Left renal cortex interstitium (tissue), 4 donors: ENCODE measurements at regions not wholly inside any gene's neighbourhood (a gene's known extent, or its start where the extent isn't known, plus 50 kb on each side); places are given as distances from the start of the nearest gene placed in this dataset.

Experiments
- DNase-seq, 4 donors: peaks; one replicate each; pipeline ENCODE4 v3.0.0-alpha.2; 2013; ENCODE audit warnings: low read depth in 4 of 4, low spot score in 2 of 4, missing footprints in 1 of 4

DNA sequence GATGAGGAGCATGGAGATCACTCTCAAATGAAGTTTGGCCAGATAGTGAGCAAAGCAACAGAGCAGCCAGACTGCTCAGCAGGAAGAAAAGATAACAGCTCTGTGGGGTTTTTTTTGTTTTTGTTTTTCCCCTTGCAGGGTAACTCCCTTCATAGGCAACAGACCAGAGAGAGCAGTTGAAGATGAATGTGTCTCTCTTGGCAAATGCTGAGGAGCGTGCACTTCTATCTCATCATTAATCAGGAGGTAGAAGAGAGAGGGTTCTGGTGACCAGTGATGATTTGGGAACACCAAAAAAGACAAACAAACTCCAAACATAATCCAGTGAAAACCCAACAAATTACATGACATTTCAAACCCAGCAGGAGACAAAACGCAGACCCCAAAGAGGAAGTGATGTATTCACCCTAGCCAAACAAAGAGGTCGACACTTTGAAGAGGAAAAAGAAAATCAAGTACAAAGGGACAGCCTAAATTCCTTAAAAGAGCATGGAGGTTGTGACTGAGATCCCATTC, 66.2 kb upstream of the RREB1 start:
- DNase-seq, result no peak

DNA sequence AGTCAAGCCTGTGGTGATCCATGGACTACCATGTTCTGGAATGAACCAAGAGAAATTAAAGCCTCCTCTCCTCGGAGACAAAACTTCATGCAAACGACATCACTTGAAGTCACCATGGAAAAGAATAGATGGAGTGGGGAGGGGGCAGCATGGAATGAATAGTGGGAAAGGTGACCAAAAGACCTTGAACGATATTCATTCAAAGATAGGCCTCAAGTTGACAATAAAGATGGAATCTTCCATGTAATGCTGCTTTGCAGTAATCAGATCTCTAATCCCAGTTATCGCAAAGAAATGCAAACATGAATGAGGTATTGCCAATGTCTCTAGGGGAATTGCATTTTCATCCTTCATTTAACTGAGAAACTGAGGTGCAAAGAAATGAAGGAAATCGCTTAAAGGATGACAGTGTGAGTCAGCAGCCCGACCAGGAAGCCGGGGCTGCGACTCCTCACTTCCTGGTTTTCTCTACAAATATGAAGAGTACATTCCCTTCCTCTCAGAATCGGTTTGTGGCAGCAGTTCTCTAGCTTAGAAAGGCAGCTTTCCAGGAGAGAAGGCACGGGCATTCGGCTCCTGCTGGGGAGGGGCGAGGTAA, 65.6 kb upstream of the RREB1 start:
- no peak for DNase-seq

DNA sequence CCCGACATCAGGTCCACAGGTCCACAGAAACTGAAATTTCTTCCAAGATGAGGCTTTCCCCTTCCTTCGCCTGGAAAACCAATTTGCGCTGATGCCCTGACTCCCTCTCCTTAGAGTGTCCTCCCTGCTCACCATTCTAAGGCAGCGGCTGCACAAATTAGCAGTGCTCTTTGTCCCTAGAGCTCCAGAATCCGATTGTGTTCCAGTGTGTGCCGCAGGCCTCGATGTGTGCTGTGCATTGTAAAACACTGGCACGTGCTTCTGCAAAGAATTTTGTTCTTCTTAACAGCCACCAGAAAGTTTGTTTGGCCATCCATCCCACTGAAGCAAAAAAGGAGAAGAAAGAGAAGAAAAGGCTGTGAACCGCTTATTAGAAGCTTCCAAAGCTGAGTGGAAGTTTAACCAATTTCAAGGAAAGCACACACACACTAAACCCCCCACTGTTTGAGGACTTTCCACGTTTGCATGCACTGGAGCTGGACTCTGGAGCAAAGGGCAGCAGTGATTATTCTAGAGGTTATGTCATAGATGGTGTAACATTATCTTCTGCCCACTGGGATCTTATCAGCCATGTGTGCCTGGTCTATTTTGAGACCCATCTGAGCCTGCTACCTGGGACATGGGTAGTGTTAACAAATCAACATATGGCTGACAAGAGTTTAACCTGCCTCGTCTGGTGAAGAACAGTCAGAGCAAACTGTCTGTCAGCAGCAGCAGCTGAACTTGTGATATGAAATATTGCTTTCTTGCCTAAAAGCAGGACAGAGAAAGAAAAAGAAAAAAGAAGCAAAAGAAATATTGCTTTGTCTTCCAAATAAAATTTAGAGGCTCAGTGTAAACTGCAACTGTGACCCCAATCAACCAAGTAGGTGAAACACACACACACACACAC, 64.9 kb upstream of the RREB1 start:
- no peak for DNase-seq

DNA sequence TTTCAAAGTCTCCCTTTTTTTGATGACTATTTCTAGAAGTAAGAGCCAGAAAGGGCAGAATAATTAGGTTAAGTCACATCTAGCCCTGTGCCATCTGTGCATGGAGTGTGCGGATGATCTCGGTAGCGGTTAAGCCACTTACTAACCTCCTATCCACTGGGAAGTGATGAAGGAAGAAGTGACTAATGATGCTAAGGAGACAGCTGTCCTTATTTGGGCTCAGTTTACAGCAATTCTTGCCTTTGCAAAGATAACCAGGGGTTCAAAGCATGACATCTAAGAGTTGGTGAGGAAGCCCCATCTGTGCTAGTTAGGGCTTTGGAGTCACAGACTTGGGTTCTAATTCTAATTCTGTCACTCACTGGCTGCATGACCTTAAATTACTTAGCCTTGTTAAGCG, 62.4 kb upstream of the RREB1 start:
- no peak for DNase-seq

DNA sequence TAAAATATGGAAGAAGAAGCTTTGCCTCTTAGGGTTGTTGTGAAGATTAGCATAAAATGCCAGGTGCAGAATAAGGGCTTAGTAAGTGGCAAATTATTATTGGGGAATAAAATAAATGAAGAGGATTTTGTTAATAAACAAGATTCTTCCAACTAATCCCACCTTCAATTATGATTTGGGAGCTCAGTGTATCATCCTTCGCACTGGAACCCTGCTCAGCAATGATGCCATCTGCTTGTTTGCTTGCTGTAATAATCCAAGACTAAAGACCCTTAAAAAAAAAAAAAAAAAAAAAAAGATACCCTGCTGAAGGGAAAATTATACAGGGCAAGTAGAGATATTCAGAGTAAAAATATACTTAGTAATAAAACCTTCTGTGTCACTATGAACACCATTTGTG, 62.0 kb upstream of the RREB1 start:
- no peak for DNase-seq

DNA sequence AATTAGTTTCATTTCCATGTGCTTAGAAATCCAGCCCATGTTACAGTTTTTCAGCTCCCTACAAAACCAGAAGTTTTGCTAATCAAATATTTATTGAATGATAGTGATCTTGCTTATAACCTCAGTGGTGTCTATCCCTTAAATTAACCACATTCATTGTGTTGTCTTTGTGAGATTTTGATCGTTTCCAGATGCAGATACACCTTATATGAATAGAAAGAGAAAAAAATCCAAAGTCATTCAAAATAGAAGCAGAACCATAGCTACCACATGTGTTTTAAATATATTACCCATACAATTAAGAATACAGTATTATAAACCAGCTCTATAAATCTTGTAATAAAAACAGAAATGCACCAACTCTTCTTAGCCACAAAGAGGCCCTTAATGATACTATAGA, 60.6 kb upstream of the RREB1 start:
- DNase-seq, result no peak

DNA sequence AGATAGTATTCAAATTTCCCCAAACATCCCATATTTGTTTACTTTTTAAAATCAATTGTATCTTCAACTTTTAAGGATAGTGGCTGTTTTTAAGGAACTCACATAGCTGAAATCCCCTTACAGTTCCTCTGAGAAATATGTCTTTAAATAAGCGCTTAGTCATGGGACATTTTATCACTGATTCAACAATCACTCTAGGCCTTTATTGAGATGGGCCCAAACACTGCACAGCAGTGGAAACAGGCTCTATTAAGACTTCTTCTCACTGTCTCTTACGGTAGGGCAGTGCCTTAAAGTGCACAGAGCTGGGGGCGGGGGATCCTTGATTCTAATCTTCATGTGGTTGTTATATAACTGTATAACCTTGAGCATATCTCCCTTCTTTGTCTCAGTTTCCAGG, 59.8 kb upstream of the RREB1 start:
- no peak for DNase-seq

DNA sequence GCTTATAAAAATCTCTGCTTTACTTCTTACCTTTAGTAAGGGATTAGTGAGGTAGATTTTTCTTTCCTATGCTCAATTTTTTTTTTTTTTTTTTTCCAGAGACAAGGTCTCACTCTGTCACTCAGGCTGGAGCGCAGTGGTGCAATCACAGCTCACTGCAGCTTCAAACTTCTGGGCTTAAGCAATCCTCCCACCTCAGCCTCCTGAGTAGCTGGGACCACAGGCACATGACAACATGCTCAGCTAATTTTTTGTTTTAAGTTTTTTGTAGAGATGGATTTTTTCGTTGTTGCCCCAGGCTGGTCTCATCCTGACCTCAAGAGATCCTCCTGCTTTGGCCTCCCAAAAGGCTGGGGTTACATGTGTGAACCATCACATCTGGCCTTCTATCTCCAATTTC, 58.9 kb upstream of the RREB1 start:
- DNase-seq, result no peak

DNA sequence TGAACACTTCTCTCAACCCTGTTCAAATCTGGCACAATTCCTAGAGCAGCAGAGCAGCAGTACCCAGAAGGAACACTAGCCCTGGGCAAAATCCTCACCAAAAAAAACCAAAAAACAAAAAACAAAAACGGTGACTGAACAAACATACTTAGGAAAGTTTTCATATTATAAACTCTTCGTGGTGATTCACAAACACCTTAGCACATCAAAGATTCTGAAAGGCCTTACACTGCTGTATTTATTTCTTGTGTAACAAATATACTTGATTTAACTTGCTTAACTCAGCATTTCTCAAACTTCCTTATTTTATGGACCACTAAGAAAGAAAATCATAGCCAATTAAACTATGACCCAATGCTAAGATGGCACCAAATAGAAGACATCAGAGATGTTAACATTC, 57.8 kb upstream of the RREB1 start:
- no peak for DNase-seq

DNA sequence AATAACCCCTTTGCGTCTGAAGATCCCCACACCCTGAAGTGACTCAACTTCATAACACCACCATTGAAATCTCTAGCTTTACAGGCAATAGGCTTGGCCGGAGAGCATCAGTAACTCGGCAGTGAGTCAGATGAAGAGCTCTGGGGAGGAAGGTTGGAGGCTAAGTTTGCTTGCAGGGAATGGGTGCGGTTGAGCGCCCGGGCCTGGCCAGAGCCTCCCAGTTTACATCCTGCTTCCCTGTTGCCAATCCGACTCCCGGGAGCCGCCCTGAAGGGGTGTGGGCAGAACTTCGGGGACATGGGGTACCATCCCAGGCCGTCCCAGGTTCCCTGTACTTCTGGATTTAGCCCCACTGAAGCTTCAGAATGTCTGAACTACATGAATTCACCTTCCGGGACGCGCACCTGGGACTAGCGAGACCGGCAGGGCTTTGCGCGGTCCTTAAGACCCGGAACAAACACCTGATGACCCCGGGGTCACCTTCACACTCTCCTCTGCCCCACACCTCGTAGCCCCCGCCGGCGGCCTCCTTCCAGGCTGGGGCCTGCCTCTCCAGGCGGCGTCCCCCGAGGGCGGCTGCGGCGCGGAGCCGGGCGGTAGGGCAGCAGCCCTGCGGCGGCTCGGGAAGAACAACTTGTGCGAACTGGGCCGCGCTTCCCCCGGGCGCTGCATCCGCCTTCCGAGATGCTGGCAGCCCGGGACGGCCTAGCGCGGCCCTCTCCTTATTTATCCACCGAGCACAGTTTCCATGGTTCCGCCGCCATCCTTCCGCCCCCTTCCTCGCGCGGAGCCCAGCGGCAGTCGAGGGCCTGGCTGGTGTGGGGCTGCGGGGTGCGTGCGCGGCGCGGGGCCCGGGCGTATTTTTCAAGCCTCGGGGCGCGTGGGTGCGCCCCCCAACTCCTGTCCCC, 56.6 kb upstream of the RREB1 start:
- peak in 1 of 4 donors; percentile 23 for DNase-seq

DNA sequence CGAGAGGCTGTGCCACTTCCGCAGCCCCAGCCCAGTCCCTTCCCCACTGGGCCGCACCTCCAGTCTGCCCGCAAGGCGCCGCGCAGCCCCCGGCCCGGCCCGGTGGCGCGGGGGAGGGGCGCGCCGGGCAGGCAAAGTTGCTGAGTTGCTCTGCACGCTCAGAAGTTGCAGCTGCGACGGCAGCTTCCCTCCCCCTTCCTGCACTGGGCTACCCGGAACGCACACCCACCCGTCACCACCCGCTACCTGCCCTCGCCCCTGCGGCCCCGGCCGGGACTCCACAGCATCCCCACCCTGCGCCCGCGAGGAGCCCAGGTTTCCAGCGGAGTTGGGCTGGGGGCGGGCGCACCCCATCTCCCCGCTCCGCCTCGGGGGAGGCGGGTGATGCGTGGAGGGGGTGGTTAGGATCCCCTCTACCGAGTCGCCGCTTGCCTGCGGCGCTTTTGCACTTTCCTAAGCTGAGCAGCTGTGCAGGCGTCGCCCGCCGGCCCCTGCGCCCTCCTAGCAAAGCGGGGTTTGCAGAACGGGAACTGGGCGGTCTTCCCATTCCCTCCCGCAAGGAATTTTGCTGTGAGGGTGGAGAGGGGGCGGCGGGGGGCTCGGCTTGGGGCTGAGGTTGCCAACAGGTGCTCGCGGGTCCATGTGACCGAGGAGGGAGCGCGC, 55.9 kb upstream of the RREB1 start:
- peak in 2 of 4 donors; percentile 46 to 48 for DNase-seq

DNA sequence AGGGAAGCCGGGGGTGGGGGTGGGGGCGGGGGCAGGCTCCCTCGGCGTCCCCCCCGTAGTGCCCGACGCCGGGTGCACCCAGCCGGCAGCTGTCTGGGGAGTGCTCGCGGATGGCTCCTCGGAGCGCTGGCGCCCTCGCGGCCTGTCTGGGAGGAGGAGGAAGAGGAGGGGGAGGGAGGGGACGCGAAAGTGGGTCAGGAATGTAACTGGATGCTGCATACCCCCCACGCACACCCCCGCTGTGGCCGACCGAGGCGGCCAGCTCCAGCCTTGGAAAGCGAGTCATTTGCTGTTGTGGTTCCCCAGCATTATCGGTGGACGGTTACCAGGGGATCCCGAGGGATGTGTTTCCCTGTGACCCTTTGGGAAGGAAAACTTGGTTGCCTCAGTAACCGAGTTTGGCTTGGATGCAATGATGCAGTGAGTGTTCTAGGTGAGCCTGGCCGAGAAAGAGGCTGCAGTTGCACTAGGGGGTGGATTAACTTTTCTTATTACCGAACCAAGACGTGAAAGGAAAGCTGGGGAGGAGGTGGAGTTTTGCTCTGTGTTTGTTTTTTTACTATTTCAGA, 55.2 kb upstream of the RREB1 start:
- DNase-seq, result peak; percentile 57 to 66 (median 62)

DNA sequence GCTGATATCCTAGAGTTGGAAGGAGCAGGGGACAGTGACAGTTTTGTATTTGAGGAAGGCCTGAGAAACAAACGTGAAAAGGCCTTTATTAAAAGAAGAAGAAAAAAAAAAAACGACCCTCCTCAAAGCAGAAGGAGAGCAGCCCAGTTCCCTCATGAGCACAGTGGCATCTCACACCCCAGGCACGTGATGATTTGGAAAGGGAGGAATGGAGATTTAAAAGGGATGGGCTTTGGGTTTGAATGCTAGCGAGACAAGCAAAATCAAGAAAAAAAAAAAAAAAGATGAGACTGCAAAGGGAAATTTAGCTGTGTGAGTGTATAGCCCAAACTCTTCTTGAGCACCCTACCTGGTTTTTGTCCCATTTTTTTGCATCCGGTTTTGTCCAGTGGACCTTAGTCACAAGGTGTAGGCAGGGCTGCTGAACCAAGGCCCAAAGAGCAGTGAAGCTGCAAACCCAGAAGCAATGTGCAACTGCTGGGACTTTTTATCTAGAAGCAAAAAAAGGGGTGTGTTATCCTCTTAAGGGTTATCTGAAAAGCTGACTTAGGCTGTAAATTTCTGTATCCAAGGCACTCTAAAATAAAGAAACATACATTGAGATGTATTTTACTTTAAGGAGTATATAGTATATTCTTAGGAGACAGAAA, 54.5 kb upstream of the RREB1 start:
- no peak for DNase-seq
